GM12892 (cell line): ENCODE measurements at regions not wholly inside any gene's neighbourhood (a gene's known extent, or its start where the extent isn't known, plus 50 kb on each side); places are given as distances from the start of the nearest gene placed in this dataset.

Experiments used
- DNase-seq: peaks from one replicate; pipeline ENCODE4 v3.0.0; 2011; ENCODE audit not compliant: insufficient read length
- FAIRE-seq: peaks from 2 replicates; lab custom pipeline; 2011; peaks lifted over from hg19 to GRCh38; lab: Jason Lieb, UNC
- POLR2A ChIP-seq: IDR thresholded peaks from 2 replicates; pipeline ENCODE4 v1.6.1; 2011; ENCODE audit warnings: low read depth, low read length, control low read depth
- POLR2AphosphoS5 ChIP-seq: IDR thresholded peaks from 2 replicates; pipeline ENCODE4 v1.6.1; 2011; ENCODE audit warnings: low read depth, low read length, control low read depth
- TAF1 ChIP-seq: IDR thresholded peaks from 2 replicates; pipeline ENCODE4 v1.6.1; 2011; ENCODE audit warnings: low read depth, mild to moderate bottlenecking, control low read depth, low read length, borderline replicate concordance

GRCh38 chr20:24859539-24859938 lies 89.5 kb upstream of the CST7 start:
- DNase-seq (no peak), FAIRE-seq (no peak)
- no peak for TF ChIP-seq POLR2A
- no peak for TF ChIP-seq TAF1
- TF ChIP-seq POLR2AphosphoS5 = no peak

- no peak for FAIRE-seq
- TF ChIP-seq TAF1 = no peak
- DNase-seq = no peak
Observed at GRCh38 chr20:24862186-24862585, 86.9 kb upstream of the CST7 start.

GRCh38 chr20:24862606-24863005 lies 86.5 kb upstream of the CST7 start:
- TF ChIP-seq TAF1 (no peak), POLR2AphosphoS5 (no peak), POLR2A (no peak)
- no peak for FAIRE-seq
- no peak for DNase-seq

GRCh38 chr20:24863356-24863755 lies 85.7 kb upstream of the CST7 start:
- no peak for TF ChIP-seq POLR2A
- TF ChIP-seq POLR2AphosphoS5 = no peak
- no peak for TF ChIP-seq TAF1
- DNase-seq (no peak), FAIRE-seq (no peak)

GRCh38 chr20:24866008-24866407 lies 83.1 kb upstream of the CST7 start:
- no peak for FAIRE-seq
- no peak for DNase-seq
- TF ChIP-seq POLR2AphosphoS5 (no peak), POLR2A (no peak), TAF1 (no peak)

GRCh38 chr20:24866742-24867141 lies 82.3 kb upstream of the CST7 start:
- FAIRE-seq = no peak
- TF ChIP-seq POLR2A (no peak), TAF1 (no peak), POLR2AphosphoS5 (no peak)
- no peak for DNase-seq

- TF ChIP-seq POLR2AphosphoS5 = no peak
- TF ChIP-seq TAF1 = no peak
- TF ChIP-seq POLR2A = no peak
- FAIRE-seq (no peak), DNase-seq (no peak)
Observed at GRCh38 chr20:24867556-24867955, 81.5 kb upstream of the CST7 start.

GRCh38 chr20:24868396-24868927 lies 80.6 kb upstream of the CST7 start:
- FAIRE-seq = no peak
- DNase-seq = no peak
- TF ChIP-seq POLR2A (no peak), TAF1 (no peak), POLR2AphosphoS5 (no peak)

GRCh38 chr20:24868959-24869358 lies 80.1 kb upstream of the CST7 start:
- FAIRE-seq (no peak), DNase-seq (no peak)
- no peak for TF ChIP-seq POLR2A
- TF ChIP-seq POLR2AphosphoS5 = no peak
- TF ChIP-seq TAF1 = no peak

GRCh38 chr20:24870057-24870456 lies 79.0 kb upstream of the CST7 start:
- no peak for TF ChIP-seq POLR2AphosphoS5
- no peak for TF ChIP-seq TAF1
- TF ChIP-seq POLR2A = no peak
- FAIRE-seq (no peak), DNase-seq (no peak)

GRCh38 chr20:24870881-24871280 lies 78.2 kb upstream of the CST7 start:
- FAIRE-seq (no peak), DNase-seq (no peak)
- TF ChIP-seq POLR2A (no peak), TAF1 (no peak), POLR2AphosphoS5 (no peak)

GRCh38 chr20:24871480-24872213 lies 77.4 kb upstream of the CST7 start:
- DNase-seq = no peak
- no peak for FAIRE-seq
- TF ChIP-seq POLR2AphosphoS5 = no peak
- no peak for TF ChIP-seq POLR2A
- TF ChIP-seq TAF1 = no peak
